Right lobe of liver (tissue), 6 donors: ENCODE measurements at regions not wholly inside any gene's neighbourhood (a gene's known extent, or its start where the extent isn't known, plus 50 kb on each side); places are given as distances from the start of the nearest gene placed in this dataset.

Experiments used
- ATAC-seq, 4 donors: fragments of 200-7000 bp; cut with Tn5 transposase; one replicate each; pipeline ENCODE4 v1.9.1; 2020; ENCODE audit warnings: mild to moderate bottlenecking in 4 of 4, moderate library complexity in 4 of 4
- DNase-seq, 3 donors: peaks; one replicate each; pipeline ENCODE4 v3.0.0-alpha.2; 2020
- H3K27ac ChIP-seq, 3 donors: fragments of 200-600 bp; one replicate each; pipeline ENCODE4 v1.8.0; 2022
- H3K27me3 ChIP-seq, 2 donors: fragments of 200-600 bp; one replicate each; pipeline ENCODE4 v1.8.0; 2022
- H3K36me3 ChIP-seq, 4 donors: fragments of 200-600 bp; sonication (generic) in 1 of 4; one replicate each; pipeline versions ENCODE4 v1.5.1 to v1.8.0; 2017 to 2022; ENCODE audit warnings: control low read depth in 1 of 4
- H3K4me1 ChIP-seq, 4 donors: fragments of 200-600 bp; sonication (generic) in 1 of 4; one replicate each; pipeline versions ENCODE4 v1.5.1 to v1.8.0; 2017 to 2022; ENCODE audit warnings: control low read depth in 1 of 4
- H3K4me3 ChIP-seq, 3 donors: fragments of 200-600 bp; one replicate each; pipeline ENCODE4 v1.8.0; 2022
- H3K9me3 ChIP-seq, 4 donors: fragments of 200-600 bp; sonication (generic) in 1 of 4; one replicate each; pipeline versions ENCODE4 v1.5.1 to v1.8.0; 2017 to 2022; ENCODE audit warnings: control low read depth in 1 of 4
- POLR2A ChIP-seq: fragments of 450-650 bp; IDR thresholded peaks from one replicate; pipeline ENCODE4 v1.6.1; 2017; ENCODE audit warnings: antibody characterized with exemption, mild to moderate bottlenecking
- WGBS: methylation state at CpG from one replicate; pipeline ENCODE4 v1.1.6; 2018; ENCODE audit warnings: low coverage, low lambda C conversion rate; ENCODE audit not compliant: insufficient coverage; ENCODE audit errors: missing lambda C conversion rate; 5-methylcytosine and 5-hydroxymethylcytosine counted together
- intact Hi-C, 2 donors: fragments of 100-400 bp; cut with DNase I; formaldehyde crosslinking; loops; one replicate each; pipeline versions ENCODE4 v1.11.2 to v1.14.1; 2022
- TF ChIP-seq, protein P1 (sequence below), 4 donors: fragments of 200-600 bp in 3 of 4; fragments of 450-650 bp in 1 of 4; IDR thresholded peaks; one replicate each; pipeline versions ENCODE4 v1.5.1 to v1.8.0; 2016 to 2022; ENCODE audit warnings: antibody characterized with exemption in 4 of 4, mild to moderate bottlenecking in 2 of 4
- donor health status: DM: no; HTN: yes; CAD: no.
- donor health status: DM: no; HTN: no; CAD: no.
- donor health status: DM: no; HTN: no; CAD: no.
- donor health status: DM: no; HTN: yes; CAD: no.
- donor health status: DM: no; HTN: yes; CAD: no.

DNA sequence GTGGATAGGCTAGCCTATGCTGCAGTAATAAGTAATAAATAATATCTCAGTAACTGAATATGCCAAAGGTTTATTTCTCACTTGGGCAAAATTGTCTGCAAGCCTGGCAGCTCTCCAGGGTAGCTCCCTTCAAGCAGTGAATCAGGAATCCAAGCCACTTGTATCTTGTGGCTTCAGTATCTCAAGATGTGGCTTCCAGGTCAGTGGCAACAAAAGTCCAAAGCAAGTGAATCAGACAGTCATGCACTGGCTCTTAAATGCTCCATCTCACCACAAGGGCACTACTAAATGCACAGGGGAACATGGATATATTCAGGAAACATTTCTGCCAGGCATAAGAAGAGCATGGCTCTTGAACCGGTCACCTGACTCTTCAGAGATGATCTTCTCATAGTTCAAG lies 126.3 kb downstream of the KCTD12 start:
- no CpG with 5 or more reads among the region's 1 CpG for WGBS
- DNase-seq, result no peak
- H3K4me3 ChIP-seq, result no peak overlapping the region
- intact Hi-C loops, result no loop called here
- no peaks in the 10 kb centered on the region for H3K27me3 ChIP-seq
- no peaks in the 10 kb centered on the region for H3K4me1 ChIP-seq
- H3K27ac ChIP-seq, result no peak overlapping the region
- H3K9me3 ChIP-seq, result no peaks in the 10 kb centered on the region
- ATAC-seq, result no peak
- TF ChIP-seq, protein P1, sequence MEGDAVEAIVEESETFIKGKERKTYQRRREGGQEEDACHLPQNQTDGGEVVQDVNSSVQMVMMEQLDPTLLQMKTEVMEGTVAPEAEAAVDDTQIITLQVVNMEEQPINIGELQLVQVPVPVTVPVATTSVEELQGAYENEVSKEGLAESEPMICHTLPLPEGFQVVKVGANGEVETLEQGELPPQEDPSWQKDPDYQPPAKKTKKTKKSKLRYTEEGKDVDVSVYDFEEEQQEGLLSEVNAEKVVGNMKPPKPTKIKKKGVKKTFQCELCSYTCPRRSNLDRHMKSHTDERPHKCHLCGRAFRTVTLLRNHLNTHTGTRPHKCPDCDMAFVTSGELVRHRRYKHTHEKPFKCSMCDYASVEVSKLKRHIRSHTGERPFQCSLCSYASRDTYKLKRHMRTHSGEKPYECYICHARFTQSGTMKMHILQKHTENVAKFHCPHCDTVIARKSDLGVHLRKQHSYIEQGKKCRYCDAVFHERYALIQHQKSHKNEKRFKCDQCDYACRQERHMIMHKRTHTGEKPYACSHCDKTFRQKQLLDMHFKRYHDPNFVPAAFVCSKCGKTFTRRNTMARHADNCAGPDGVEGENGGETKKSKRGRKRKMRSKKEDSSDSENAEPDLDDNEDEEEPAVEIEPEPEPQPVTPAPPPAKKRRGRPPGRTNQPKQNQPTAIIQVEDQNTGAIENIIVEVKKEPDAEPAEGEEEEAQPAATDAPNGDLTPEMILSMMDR (IDR thresholded peaks at IDR 0.05), result no peak
- TF ChIP-seq POLR2A, result no peak
- no peaks in the 10 kb centered on the region for H3K36me3 ChIP-seq

DNA sequence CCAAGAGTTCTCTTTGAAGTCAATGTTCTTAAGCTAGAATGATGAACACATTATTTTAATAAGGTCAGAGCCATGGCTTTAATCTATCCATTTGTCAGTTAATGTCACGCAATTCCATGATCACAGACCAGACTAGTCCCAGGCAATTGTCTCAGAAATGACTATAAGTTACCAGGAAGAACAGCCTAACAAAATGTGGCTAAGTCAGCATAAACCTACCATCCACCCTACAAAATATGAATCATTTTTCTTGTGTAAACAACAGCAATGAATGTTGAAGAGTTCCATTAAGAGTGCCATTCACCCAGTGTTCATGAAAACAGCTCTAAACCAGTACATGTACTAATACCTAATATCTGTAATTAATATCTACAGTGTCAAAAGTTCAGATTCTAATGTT lies 127.5 kb downstream of the KCTD12 start:
- intact Hi-C loops, result no loop called here
- WGBS, result 57% methylated on average over 1 of the region's 1 CpG
- no peak overlapping the region for H3K27ac ChIP-seq
- TF ChIP-seq POLR2A, result no peak
- TF ChIP-seq, protein P1 (IDR thresholded peaks at IDR 0.05), result no peak
- ATAC-seq (no peak), DNase-seq (no peak)
- H3K4me3 ChIP-seq, result no peak overlapping the region
- H3K36me3 ChIP-seq, result no peaks in the 10 kb centered on the region
- H3K4me1 ChIP-seq, result no peaks in the 10 kb centered on the region
- no peaks in the 10 kb centered on the region for H3K9me3 ChIP-seq
- no peaks in the 10 kb centered on the region for H3K27me3 ChIP-seq

DNA sequence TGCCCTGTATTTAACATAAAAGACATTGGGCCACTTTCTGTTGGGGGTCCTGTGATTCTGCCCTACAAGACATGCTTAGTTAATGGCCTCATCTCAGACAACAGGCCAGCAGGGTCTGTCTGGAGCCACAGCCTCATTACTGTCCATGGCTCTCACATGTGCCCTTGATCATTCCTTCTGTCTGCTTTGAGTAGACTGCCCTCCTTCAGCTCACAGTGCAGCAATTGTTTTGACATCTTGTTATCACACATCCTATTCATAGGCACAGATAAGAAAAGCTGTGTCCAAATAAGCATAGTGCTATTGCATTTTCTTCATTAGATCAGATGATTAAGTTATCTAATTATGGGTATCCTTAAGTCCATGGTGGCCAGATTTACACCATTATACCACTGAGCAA lies 127.9 kb downstream of the KCTD12 start:
- intact Hi-C loops, result no loop called here
- Histone ChIP-seq H3K27me3 (no peaks in the 10 kb centered on the region), H3K4me1 (no peaks in the 10 kb centered on the region), H3K36me3 (no peaks in the 10 kb centered on the region), H3K4me3 (no peak overlapping the region), H3K9me3 (no peaks in the 10 kb centered on the region), H3K27ac (no peak overlapping the region)
- DNase-seq (no peak), ATAC-seq (no peak)
- no peak for TF ChIP-seq POLR2A
- TF ChIP-seq, protein P1 (IDR thresholded peaks at IDR 0.05), result no peak

DNA sequence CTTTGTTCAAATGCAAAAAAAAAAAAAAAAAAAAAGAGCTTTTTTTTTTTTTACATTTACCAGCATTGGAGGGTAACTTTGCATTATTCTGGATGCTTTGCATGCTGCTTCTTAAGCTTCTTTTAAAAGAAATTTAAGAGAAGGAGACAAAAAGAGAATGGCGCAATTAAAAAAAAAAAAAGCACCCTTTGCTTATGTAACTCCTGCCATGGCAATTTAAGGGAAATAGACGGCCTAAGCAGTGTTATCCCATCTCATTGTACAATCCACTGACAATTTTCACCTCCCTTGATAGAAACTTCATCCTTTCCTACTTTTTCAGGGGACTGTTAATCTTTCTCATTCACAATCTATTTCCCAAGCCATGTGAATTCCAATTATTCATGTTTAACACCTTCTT lies 129.8 kb downstream of the KCTD12 start:
- DNase-seq (no peak), ATAC-seq (no peak)
- Histone ChIP-seq H3K27me3 (no peaks in the 10 kb centered on the region), H3K4me3 (no peak overlapping the region), H3K9me3 (no peaks in the 10 kb centered on the region), H3K4me1 (no peaks in the 10 kb centered on the region), H3K27ac (no peak overlapping the region), H3K36me3 (no peaks in the 10 kb centered on the region)
- no peak for TF ChIP-seq POLR2A
- TF ChIP-seq, protein P1 (IDR thresholded peaks at IDR 0.05), result no peak
- intact Hi-C loops, result no loop called here
- WGBS, result 63% methylated on average over 2 of the region's 2 CpGs

DNA sequence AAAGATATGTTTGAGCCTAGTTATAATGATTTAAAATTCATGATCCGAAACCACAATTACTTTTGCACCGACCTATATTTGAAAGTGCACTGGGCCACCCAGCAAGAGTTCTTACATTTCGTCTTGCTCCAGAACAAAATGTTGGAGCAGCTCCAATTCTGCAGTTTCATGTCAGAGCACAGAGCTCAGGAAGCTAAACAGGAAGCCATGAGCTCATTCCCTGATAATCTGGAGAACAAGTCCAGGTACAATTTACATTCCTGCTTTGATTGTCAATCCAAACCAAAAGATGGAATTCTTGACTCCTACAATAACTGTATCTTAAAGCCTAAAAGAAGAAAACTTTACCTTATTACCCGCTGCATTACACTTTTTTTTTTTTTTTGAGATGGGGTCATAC lies 131.8 kb downstream of the KCTD12 start:
- Histone ChIP-seq H3K4me3 (no peak overlapping the region), H3K36me3 (no peaks in the 10 kb centered on the region), H3K27me3 (no peaks in the 10 kb centered on the region), H3K27ac (no peak overlapping the region), H3K4me1 (no peaks in the 10 kb centered on the region), H3K9me3 (no peaks in the 10 kb centered on the region)
- TF ChIP-seq POLR2A, result no peak
- TF ChIP-seq, protein P1 (IDR thresholded peaks at IDR 0.05), result no peak
- intact Hi-C loops, result no loop called here
- ATAC-seq (peak; percentile 42 to 72 (median 56)), DNase-seq (no peak)
- 38% methylated on average over 4 of the region's 4 CpGs for WGBS
